Endothelial cell of umbilical vein (primary cell): ENCODE measurements at regions not wholly inside any gene's neighbourhood (a gene's known extent, or its start where the extent isn't known, plus 50 kb on each side); places are given as distances from the start of the nearest gene placed in this dataset.
"Not testable (repeated sequence)": the region's sequence is repeated elsewhere in the genome, so short reads cannot be mapped to it uniquely, and the experiment has no call there.

Source experiments
- BruUV-seq: library from RNA; stranded (reverse); fragments of 400-500 nt; replicated peaks from 2 replicates; lab custom pipeline; 2021; lab: Mats Ljungman, UMichigan
- CTCF ChIA-PET: fragments of 300-600, 350-600 bp; sonication (Branson Sonifier 250); formaldehyde crosslinking; loops from one replicate; lab custom pipeline; 2021; ENCODE audit warnings: antibody characterized with exemption, inconsistent platforms; lab: Charles Lee
- POLR2A ChIA-PET: fragments of 300-600, 350-600 bp; sonication (Branson Sonifier 250); formaldehyde crosslinking; loops from one replicate; lab custom pipeline; 2021; ENCODE audit warnings: antibody characterized with exemption, inconsistent platforms; lab: Charles Lee
- DNase-seq: peaks from one replicate; pipeline ENCODE4 v3.0.0-alpha.2; 2011; ENCODE audit warnings: low read depth, low spot score
- FAIRE-seq: peaks from 2 replicates; lab custom pipeline; 2011; peaks lifted over from hg19 to GRCh38; lab: Jason Lieb, UNC
- H2AFZ ChIP-seq: 2 replicates; pipeline ENCODE4 v1.6.0; 2012; ENCODE audit warnings: low read depth, low read length, control low read depth, inconsistent platforms
- H3K27ac ChIP-seq: 2 replicates; pipeline ENCODE4 v1.5.1; 2011; ENCODE audit warnings: low read depth, mild to moderate bottlenecking, control low read depth, low read length, moderate library complexity; ENCODE audit not compliant: insufficient read depth
- H3K27me3 ChIP-seq, 2 experiments: 2 replicates each; pipeline versions ENCODE4 v1.6.0 to v1.6.1; 2011; ENCODE audit warnings: low read length in 2 of 2, mixed read lengths in 1 of 2; ENCODE audit not compliant: control insufficient read depth in 2 of 2, insufficient read depth in 2 of 2
- H3K36me3 ChIP-seq, 2 experiments: 2 replicates in 1 of 2; 3 replicates in 1 of 2; pipeline ENCODE4 v1.5.1; 2011; ENCODE audit warnings: low read length in 2 of 2, mild to moderate bottlenecking in 1 of 2, moderate library complexity in 1 of 2; ENCODE audit not compliant: control insufficient read depth in 2 of 2, insufficient read depth in 2 of 2; ENCODE audit errors: extremely low read depth in 1 of 2
- H3K4me1 ChIP-seq: 3 replicates; pipeline ENCODE4 v1.5.1; 2011; ENCODE audit warnings: mild to moderate bottlenecking, low read length; ENCODE audit not compliant: control insufficient read depth, insufficient read depth; ENCODE audit errors: extremely low read depth
- H3K4me2 ChIP-seq: 2 replicates; pipeline ENCODE4 v1.6.1; 2011; ENCODE audit warnings: low read length, control low read depth, mixed read lengths; ENCODE audit not compliant: insufficient read depth
- H3K4me3 ChIP-seq, 3 experiments: fragments of 200-600 bp in 1 of 3; sonication (generic), shearing (Covaris generic) in 1 of 3; replicated peaks in 1 of 3; 2 replicates each; pipeline ENCODE4 v1.5.1; 2011 to 2016; ENCODE audit warnings: control low read depth in 3 of 3, low read length in 3 of 3, mild to moderate bottlenecking in 2 of 3, inconsistent platforms in 1 of 3, low read depth in 1 of 3, moderate library complexity in 1 of 3; ENCODE audit not compliant: insufficient read depth in 1 of 3
- H3K79me2 ChIP-seq: 2 replicates; pipeline ENCODE4 v1.6.0; 2012; ENCODE audit warnings: low read length, inconsistent platforms; ENCODE audit not compliant: control insufficient read depth, insufficient read depth
- H3K9ac ChIP-seq: replicated peaks from 2 replicates; pipeline ENCODE3; 2011; ENCODE audit warnings: low read length, control low read depth; ENCODE audit not compliant: insufficient read depth; ENCODE audit errors: extremely low read depth
- H3K9me1 ChIP-seq: replicated peaks from 3 replicates; pipeline ENCODE4 v1.6.0; 2011; ENCODE audit warnings: mild to moderate bottlenecking, low read length; ENCODE audit not compliant: control insufficient read depth, insufficient read depth; ENCODE audit errors: extremely low read depth
- H3K9me3 ChIP-seq: replicated peaks from 2 replicates; pipeline ENCODE4 v1.5.1; 2012; ENCODE audit warnings: low read length, inconsistent platforms; ENCODE audit not compliant: control insufficient read depth, insufficient read depth
- H4K20me1 ChIP-seq: replicated peaks from 2 replicates; pipeline ENCODE3; 2011; ENCODE audit warnings: mild to moderate bottlenecking, low read length; ENCODE audit not compliant: control insufficient read depth, insufficient read depth; ENCODE audit errors: extremely low read depth
- CTCF ChIP-seq, 2 donors: IDR thresholded peaks; 1 replicate in 1 of 2; 2 replicates in 1 of 2; pipeline ENCODE4 v1.5.1; 2011; ENCODE audit warnings: low read length in 2 of 2, mild to moderate bottlenecking in 2 of 2, moderate library complexity in 2 of 2, control low read depth in 1 of 2, inconsistent platforms in 1 of 2, low read depth in 1 of 2; ENCODE audit not compliant: insufficient read depth in 1 of 2; ENCODE audit errors: extremely low read depth in 1 of 2
- dilution Hi-C: fragments of 300-500 bp; cut with MboI; formaldehyde crosslinking; loops from one replicate; pipeline ENCODE4 v1.15.0; 2019; ENCODE audit warnings: low sequenced_read_pairs; ENCODE audit not compliant: extremely low pct_ligation_motif_present
- intact Hi-C: fragments of 100-400 bp; cut with micrococcal nuclease; formaldehyde crosslinking; loops from one replicate; pipeline ENCODE4 v1.10.0; 2022

DNA sequence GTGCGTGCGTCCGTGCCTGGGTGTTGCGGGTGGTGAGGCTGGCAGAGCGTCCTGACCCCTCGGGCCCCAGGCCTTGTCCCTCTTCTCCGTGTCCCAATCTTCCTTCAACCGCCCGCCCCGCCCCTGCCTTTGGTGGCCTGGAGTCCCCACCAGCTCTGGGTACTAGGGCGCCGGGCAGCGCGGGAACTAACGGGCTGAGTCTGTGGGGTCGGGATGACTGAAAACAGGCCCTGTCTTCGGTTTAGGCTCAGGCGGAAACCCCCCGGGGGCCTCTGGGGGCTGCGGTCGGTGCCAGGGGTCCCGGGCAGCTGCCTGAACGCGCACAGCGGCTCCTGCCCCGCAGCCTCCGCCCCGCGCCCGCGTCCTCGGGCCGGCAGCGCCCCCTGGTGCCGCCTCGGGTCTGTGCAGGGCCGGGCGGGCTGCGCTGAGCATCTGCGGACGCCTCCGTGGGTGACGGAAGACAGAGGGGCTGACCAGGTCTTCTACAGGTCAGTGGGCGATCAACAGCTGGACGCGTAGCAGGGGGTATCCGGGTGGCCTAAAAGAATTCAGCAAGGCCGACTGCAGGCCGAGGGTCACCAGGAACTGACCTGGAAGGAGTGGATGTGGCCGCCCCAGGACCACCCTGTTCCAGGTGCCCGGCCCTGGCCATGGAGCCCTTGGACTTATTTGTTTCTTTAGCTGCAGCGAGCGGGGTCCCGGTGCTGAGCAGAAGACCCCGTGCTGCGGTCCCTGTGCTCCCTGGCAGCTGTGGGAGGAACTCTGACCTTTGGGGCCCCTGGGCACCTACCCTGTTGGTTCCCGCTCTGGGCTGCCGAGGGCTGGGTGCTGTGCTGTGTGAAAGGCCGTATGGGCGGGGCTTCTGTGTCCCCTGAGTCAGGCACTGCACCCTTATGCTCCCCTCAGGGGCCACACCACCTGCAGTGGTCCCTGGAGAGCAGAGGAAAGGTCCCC, 130.2 kb upstream of the LPCAT1 start:
- peaks cover 4 to 12% of the 10 kb centered on the region in 2 experiments for H3K27me3 ChIP-seq
- dilution Hi-C loops, H3K79me2 ChIP-seq, H3K9me1 ChIP-seq, BruUV-seq, H3K9ac ChIP-seq, H2AFZ ChIP-seq, DNase-seq, intact Hi-C loops, POLR2A ChIA-PET, H3K4me3 ChIP-seq, H3K4me2 ChIP-seq, H3K9me3 ChIP-seq, H4K20me1 ChIP-seq, H3K27ac ChIP-seq, H3K36me3 ChIP-seq, FAIRE-seq, H3K4me1 ChIP-seq: not testable (repeated sequence)
- CTCF ChIA-PET = interaction anchor here (1.0 to 2.4 kb wide), 8 partner anchors 9 to 513 kb away, joined by 3 to 14 read pairs (median 4); no protein-coding TSS in a partner anchor
- TF ChIP-seq CTCF (IDR thresholded peaks at IDR 0.05; ENCODE audit: extremely low read depth in 1 of 2, insufficient read depth in 1 of 2, low read depth in 1 of 2, low read length in 2 of 2) = peak; percentile 25
